H1 (cell line): ENCODE measurements at regions not wholly inside any gene's neighbourhood (a gene's known extent, or its start where the extent isn't known, plus 50 kb on each side); places are given as distances from the start of the nearest gene placed in this dataset.
A peak's percentile ranks its signal among the peaks of the same experiment; 100 is the strongest.

ENCODE experiments used
- CTCF ChIA-PET: fragments of 300-600 bp; sonication (Branson Sonifier 250); formaldehyde crosslinking; loops from one replicate; lab custom pipeline; 2021; ENCODE audit not compliant: partially characterized antibody; lab: Charles Lee
- POLR2A ChIA-PET: fragments of 300-600 bp; sonication (Branson Sonifier 250); formaldehyde crosslinking; loops from one replicate; lab custom pipeline; 2021; ENCODE audit warnings: inconsistent platforms; ENCODE audit not compliant: partially characterized antibody; lab: Charles Lee
- DNase-seq, 2 experiments: peaks; one replicate each; pipeline versions ENCODE4 v3.0.0 to v3.0.0-alpha.2; 2010 to 2022; ENCODE audit warnings: low spot score in 2 of 2, low read depth in 1 of 2, mixed read lengths in 1 of 2
- FAIRE-seq: peaks from 2 replicates; lab custom pipeline; 2011; peaks lifted over from hg19 to GRCh38; lab: Jason Lieb, UNC
- H2AFZ ChIP-seq: 2 replicates; pipeline ENCODE4 v1.8.1; 2012; ENCODE audit warnings: low read length, inconsistent platforms
- H2AK5ac ChIP-seq: 2 replicates; pipeline ENCODE4 v1.6.1; 2013; ENCODE audit warnings: low read depth, low read length
- H2BK120ac ChIP-seq: replicated peaks from 2 replicates; pipeline ENCODE3; 2013; ENCODE audit warnings: low read depth, low read length, inconsistent platforms
- H2BK12ac ChIP-seq: 2 replicates; pipeline ENCODE4 v1.6.1; 2013; ENCODE audit warnings: low read depth, low read length
- H2BK15ac ChIP-seq: 2 replicates; pipeline ENCODE4 v1.6.1; 2013; ENCODE audit warnings: low read length
- H2BK20ac ChIP-seq: 2 replicates; pipeline ENCODE4 v1.6.1; 2013; ENCODE audit warnings: low read length
- H2BK5ac ChIP-seq: 2 replicates; pipeline ENCODE4 v1.6.1; 2013; ENCODE audit warnings: low read depth, low read length
- H3K14ac ChIP-seq: 2 replicates; pipeline ENCODE4 v1.6.1; 2013; ENCODE audit warnings: inconsistent platforms; ENCODE audit not compliant: insufficient read length
- H3K18ac ChIP-seq: 2 replicates; pipeline ENCODE4 v1.6.1; 2013; ENCODE audit warnings: low read length; ENCODE audit errors: extremely low read depth
- H3K23ac ChIP-seq: 2 replicates; pipeline ENCODE4 v1.6.1; 2013; ENCODE audit warnings: inconsistent platforms; ENCODE audit not compliant: insufficient read length
- H3K23me2 ChIP-seq: 2 replicates; pipeline ENCODE4 v1.6.1; 2013; ENCODE audit warnings: low read depth, low read length
- H3K27ac ChIP-seq: 2 replicates; pipeline ENCODE4 v1.6.1; 2011; ENCODE audit warnings: low read depth, low read length, inconsistent platforms
- H3K27me3 ChIP-seq, 4 experiments: replicated peaks in 1 of 4; 1 replicate in 1 of 4; 2 replicates in 3 of 4; pipeline versions ENCODE4 v1.6.1 to v1.8.1; 2011 to 2013; ENCODE audit warnings: low read length in 3 of 4, mild to moderate bottlenecking in 3 of 4, inconsistent platforms in 2 of 4, mixed read lengths in 2 of 4, moderate library complexity in 1 of 4; ENCODE audit not compliant: control insufficient read depth in 3 of 4, insufficient read depth in 3 of 4; ENCODE audit errors: extremely low read depth in 1 of 4
- H3K36me3 ChIP-seq, 4 experiments: 2 replicates each; pipeline versions ENCODE4 v1.6.1 to v1.8.1; 2011 to 2013; ENCODE audit warnings: mild to moderate bottlenecking in 4 of 4, low read length in 3 of 4, moderate library complexity in 2 of 4, control low read depth in 1 of 4, inconsistent platforms in 1 of 4; ENCODE audit not compliant: insufficient read depth in 4 of 4, control insufficient read depth in 2 of 4
- H3K4ac ChIP-seq: replicated peaks from 2 replicates; pipeline ENCODE3; 2013; ENCODE audit warnings: low read length, low read depth, mixed read lengths, inconsistent platforms; ENCODE audit not compliant: insufficient read length
- H3K4me1 ChIP-seq, 4 experiments: replicated peaks in 1 of 4; 1 replicate in 1 of 4; 2 replicates in 3 of 4; pipeline versions ENCODE4 v1.6.1 to v1.8.1; 2011 to 2013; ENCODE audit warnings: low read length in 3 of 4, inconsistent platforms in 2 of 4, mixed read lengths in 1 of 4; ENCODE audit not compliant: insufficient read depth in 4 of 4, control insufficient read depth in 3 of 4
- H3K4me2 ChIP-seq, 2 experiments: 2 replicates each; pipeline versions ENCODE4 v1.6.1 to v1.8.1; 2011 to 2013; ENCODE audit warnings: low read depth in 2 of 2, low read length in 2 of 2, control low read depth in 1 of 2, inconsistent platforms in 1 of 2, mild to moderate bottlenecking in 1 of 2; ENCODE audit not compliant: insufficient read depth in 1 of 2
- H3K4me3 ChIP-seq, 4 experiments: fragments of 200-600, 300-600 bp in 1 of 4; sonication (generic), shearing (Covaris generic), sonication (Bioruptor Twin) in 1 of 4; 2 replicates each; pipeline versions ENCODE4 v1.5.1 to v1.8.1; 2011 to 2016; ENCODE audit warnings: low read length in 4 of 4, low read depth in 3 of 4, control low read depth in 2 of 4, inconsistent platforms in 2 of 4, mild to moderate bottlenecking in 2 of 4, mixed read lengths in 1 of 4, moderate library complexity in 1 of 4; ENCODE audit not compliant: insufficient read depth in 2 of 4; ENCODE audit errors: extremely low read depth in 1 of 4
- H3K56ac ChIP-seq: replicated peaks from 2 replicates; pipeline ENCODE3; 2013; ENCODE audit warnings: low read depth, mild to moderate bottlenecking, mixed read lengths, low read length, inconsistent platforms; ENCODE audit not compliant: insufficient read length
- H3K79me1 ChIP-seq: 2 replicates; pipeline ENCODE4 v1.6.1; 2013; ENCODE audit warnings: low read depth, low read length, control low read depth
- H3K79me2 ChIP-seq, 2 experiments: 2 replicates each; pipeline versions ENCODE4 v1.6.1 to v1.8.1; 2012 to 2013; ENCODE audit warnings: low read length in 2 of 2, mild to moderate bottlenecking in 2 of 2, inconsistent platforms in 1 of 2; ENCODE audit not compliant: insufficient read depth in 2 of 2, control insufficient read depth in 1 of 2
- H3K9ac ChIP-seq, 4 experiments: replicated peaks in 1 of 4; 1 replicate in 1 of 4; 2 replicates in 3 of 4; pipeline versions ENCODE4 v1.6.1 to v1.8.1; 2011 to 2013; ENCODE audit warnings: low read depth in 3 of 4, low read length in 3 of 4, control low read depth in 2 of 4, mild to moderate bottlenecking in 2 of 4, moderate library complexity in 2 of 4, inconsistent platforms in 1 of 4; ENCODE audit errors: extremely low read depth in 1 of 4
- H3K9me3 ChIP-seq, 2 experiments: 2 replicates each; pipeline versions ENCODE4 v1.6.1 to v1.8.1; 2012 to 2013; ENCODE audit warnings: mild to moderate bottlenecking in 2 of 2, moderate library complexity in 2 of 2, control low read depth in 1 of 2, inconsistent platforms in 1 of 2, low read depth in 1 of 2, low read length in 1 of 2, mixed read lengths in 1 of 2; ENCODE audit not compliant: insufficient read depth in 2 of 2
- H4K20me1 ChIP-seq, 2 experiments: replicated peaks in 1 of 2; 2 replicates each; pipeline versions ENCODE3 to v1.8.1; 2011 to 2013; ENCODE audit warnings: inconsistent platforms in 2 of 2, low read length in 2 of 2, mild to moderate bottlenecking in 1 of 2; ENCODE audit not compliant: insufficient read depth in 2 of 2, control insufficient read depth in 1 of 2
- H4K5ac ChIP-seq: 2 replicates; pipeline ENCODE4 v1.6.1; 2013; ENCODE audit warnings: low read length, low read depth, mixed read lengths, inconsistent platforms; ENCODE audit not compliant: insufficient read length
- H4K8ac ChIP-seq: 2 replicates; pipeline ENCODE4 v1.8.0; 2013; ENCODE audit warnings: mild to moderate bottlenecking, moderate library complexity, low read length, inconsistent platforms; ENCODE audit not compliant: insufficient read depth; ENCODE audit errors: extremely low read depth
- H4K91ac ChIP-seq: replicated peaks from 2 replicates; pipeline ENCODE3; 2013; ENCODE audit warnings: low read length, mixed read lengths, inconsistent platforms; ENCODE audit not compliant: insufficient read length
- ASH2L ChIP-seq: fragments of 200-600, 300-600 bp; sonication (generic); IDR thresholded peaks from one replicate; pipeline ENCODE4 v1.7.1; 2017; ENCODE audit warnings: low read length
- BACH1 ChIP-seq: IDR thresholded peaks from 2 replicates; pipeline ENCODE4 v1.6.1; 2012; ENCODE audit warnings: low read length, improper control_type of control experiment
- CBX8 ChIP-seq: fragments of 300-800, 300-1000 bp; sonication (generic); IDR thresholded peaks from 2 replicates; pipeline ENCODE4 v1.7.1; 2016; ENCODE audit warnings: low read depth, low read length, borderline replicate concordance
- CREB1 ChIP-seq: IDR thresholded peaks from 2 replicates; pipeline ENCODE4 v1.6.1; 2012; ENCODE audit warnings: inconsistent platforms
- CTCF ChIP-seq, 3 experiments: IDR thresholded peaks; 1 replicate in 2 of 3; 2 replicates in 1 of 3; pipeline versions ENCODE4 v1.5.1 to v1.6.1; 2011; ENCODE audit warnings: low read length in 3 of 3, mild to moderate bottlenecking in 3 of 3, inconsistent platforms in 2 of 3, low read depth in 1 of 3, moderate library complexity in 1 of 3; ENCODE audit not compliant: insufficient read depth in 1 of 3; ENCODE audit errors: control extremely low read depth in 1 of 3
- MAFK ChIP-seq: IDR thresholded peaks from 2 replicates; pipeline ENCODE4 v1.6.1; 2012; ENCODE audit warnings: low read depth, mild to moderate bottlenecking, improper control_type of control experiment, low read length
- PHF8 ChIP-seq: fragments of 200-600 bp; sonication (generic); conservative IDR thresholded peaks from 2 replicates; pipeline ENCODE4 v1.7.1; 2012; ENCODE audit warnings: low read depth, mild to moderate bottlenecking, inconsistent platforms, low read length, moderate library complexity
- SIRT6 ChIP-seq: IDR thresholded peaks from one replicate; pipeline ENCODE4 v1.7.1; 2012; ENCODE audit warnings: low read length, inconsistent platforms
- SP2 ChIP-seq: IDR thresholded peaks from 2 replicates; pipeline ENCODE4 v1.6.1; 2012; ENCODE audit warnings: mild to moderate bottlenecking, low read length, inconsistent platforms
- SRF ChIP-seq: IDR thresholded peaks from 2 replicates; pipeline ENCODE4 v1.6.1; 2011; ENCODE audit warnings: mild to moderate bottlenecking, low read depth, low read length, moderate library complexity
- SUZ12 ChIP-seq: fragments of 200-600 bp; sonication (generic); IDR thresholded peaks from 2 replicates; pipeline ENCODE4 v1.6.1; 2012; ENCODE audit warnings: mild to moderate bottlenecking, inconsistent platforms, low read length, moderate library complexity, mixed read lengths
- WGBS, 2 experiments: shearing (Covaris generic) in 1 of 2; methylation state at CpG; one replicate each; pipeline versions ENCODE4 v1.1.6 to v1.1.7; 2013 to 2015; ENCODE audit warnings: low lambda C conversion rate in 2 of 2, mixed read lengths in 2 of 2, inconsistent platforms in 1 of 2, low coverage in 1 of 2, missing lambda C conversion rate in 1 of 2; ENCODE audit not compliant: insufficient replicate concordance in 2 of 2, insufficient coverage in 1 of 2, insufficient read length in 1 of 2; ENCODE audit errors: extremely low coverage in 1 of 2, missing lambda C conversion rate in 1 of 2; 5-methylcytosine and 5-hydroxymethylcytosine counted together
- TF ChIP-seq, protein P1 (sequence below): IDR thresholded peaks from 2 replicates; pipeline ENCODE4 v1.6.1; 2011; ENCODE audit warnings: low read length, improper control_type of control experiment

DNA sequence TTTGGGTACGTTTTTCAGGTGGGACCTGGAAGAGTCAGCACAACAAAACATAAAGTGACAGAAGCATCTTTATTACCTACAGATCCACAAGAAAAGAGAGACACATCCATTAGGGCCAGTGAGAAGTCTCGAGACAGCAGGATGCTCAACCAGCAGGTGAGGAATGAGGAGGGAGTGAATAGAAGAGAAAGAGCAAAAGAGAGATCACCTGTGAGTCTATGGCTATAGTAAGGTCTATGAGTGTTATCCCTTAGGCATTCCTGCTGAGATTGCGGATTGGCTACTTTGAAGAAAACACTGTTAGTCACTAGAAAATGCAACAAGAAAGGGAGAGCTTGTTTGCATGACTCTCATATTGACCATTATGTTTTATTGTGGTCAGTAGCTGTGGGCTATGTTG lies 1556.2 kb upstream of the GBE1 start:
- no peaks in the 10 kb centered on the region for H3K9me3 ChIP-seq
- DNase-seq (peak in 1 of 2 experiments; percentile 42), FAIRE-seq (no peak)
- H2BK20ac ChIP-seq = no peak overlapping the region
- H4K5ac ChIP-seq = no peak overlapping the region
- no peak overlapping the region for H3K27ac ChIP-seq
- H2BK15ac ChIP-seq = no peak overlapping the region
- H3K56ac ChIP-seq = no peak overlapping the region
- no peak overlapping the region for H3K18ac ChIP-seq
- no peak overlapping the region for H3K14ac ChIP-seq
- CTCF ChIA-PET = no interaction called here
- no peak overlapping the region for H2BK120ac ChIP-seq
- H3K4me1 ChIP-seq = no peaks in the 10 kb centered on the region
- no peaks in the 10 kb centered on the region for H3K36me3 ChIP-seq
- no peak overlapping the region for H4K8ac ChIP-seq
- 0 out of 2 replicates have a peak overlapping the region, but pooled peaks have one; percentile 15 for H2AFZ ChIP-seq
- no peak overlapping the region for H2AK5ac ChIP-seq
- no peak overlapping the region for H2BK5ac ChIP-seq
- no peaks in the 10 kb centered on the region for H3K79me1 ChIP-seq
- no peaks in the 10 kb centered on the region for H3K23me2 ChIP-seq
- no peak overlapping the region for H4K91ac ChIP-seq
- no peak overlapping the region for H3K23ac ChIP-seq
- H3K4ac ChIP-seq = no peak overlapping the region
- WGBS, 2 experiments = 68% methylated on average over 3 of the region's 3 CpGs; no CpG with 5 or more reads in 1 of the 2 experiments
- POLR2A ChIA-PET = no interaction called here
- H3K4me3 ChIP-seq = no peak overlapping the region
- no peaks in the 10 kb centered on the region for H4K20me1 ChIP-seq
- no peak overlapping the region for H2BK12ac ChIP-seq
- no peak overlapping the region for H3K4me2 ChIP-seq
- H3K27me3 ChIP-seq = no peaks in the 10 kb centered on the region
- no peak overlapping the region for H3K9ac ChIP-seq
- H3K79me2 ChIP-seq = no peaks in the 10 kb centered on the region
- TF ChIP-seq MAFK (no peak), SIRT6 (no peak), CTCF (IDR thresholded peaks at IDR 0.05; ENCODE audit: control extremely low read depth in 1 of 3, insufficient read depth in 1 of 3, low read depth in 1 of 3, low read length in 3 of 3) (no peak), CBX8 (no peak), SP2 (no peak), CREB1 (no peak), ASH2L (no peak), SRF (no peak), SUZ12 (no peak), PHF8 (no peak), BACH1 (no peak)
- TF ChIP-seq, protein P1, sequence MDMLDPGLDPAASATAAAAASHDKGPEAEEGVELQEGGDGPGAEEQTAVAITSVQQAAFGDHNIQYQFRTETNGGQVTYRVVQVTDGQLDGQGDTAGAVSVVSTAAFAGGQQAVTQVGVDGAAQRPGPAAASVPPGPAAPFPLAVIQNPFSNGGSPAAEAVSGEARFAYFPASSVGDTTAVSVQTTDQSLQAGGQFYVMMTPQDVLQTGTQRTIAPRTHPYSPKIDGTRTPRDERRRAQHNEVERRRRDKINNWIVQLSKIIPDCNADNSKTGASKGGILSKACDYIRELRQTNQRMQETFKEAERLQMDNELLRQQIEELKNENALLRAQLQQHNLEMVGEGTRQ = no peak
